ENCODE measurements at regions not wholly inside any gene's neighbourhood (a gene's known extent, or its start where the extent isn't known, plus 50 kb on each side); places are given as distances from the start of the nearest gene placed in this dataset.

GRCh38 chr7:25857376-25858067, 294.5 kb upstream of the NFE2L3 start:
- no peak overlapping the region for H3K27ac ChIP-seq (ENCODE audit: low read depth)
- no peaks in the 10 kb centered on the region for H3K36me3 ChIP-seq (ENCODE audit: insufficient read depth)
- peaks cover 2% of the 10 kb centered on the region for H3K4me1 ChIP-seq (ENCODE audit: insufficient read depth)
- no peak for DNase-seq (ENCODE audit: extremely low spot score)
- H3K4me3 ChIP-seq (ENCODE audit: low read depth, low read length), result no peak overlapping the region
- 11% methylated on average over 21 of the region's 21 CpGs for WGBS

GRCh38 chr7:25858200-25858524, 293.8 kb upstream of the NFE2L3 start:
- no peak overlapping the region for H3K4me3 ChIP-seq (ENCODE audit: low read depth, low read length)
- DNase-seq (ENCODE audit: extremely low spot score), result no peak
- H3K4me1 ChIP-seq (ENCODE audit: insufficient read depth), result no peaks in the 10 kb centered on the region
- H3K36me3 ChIP-seq (ENCODE audit: insufficient read depth), result no peaks in the 10 kb centered on the region
- H3K27ac ChIP-seq (ENCODE audit: low read depth), result no peak overlapping the region
- WGBS, result 28% methylated on average over 9 of the region's 9 CpGs

DNA sequence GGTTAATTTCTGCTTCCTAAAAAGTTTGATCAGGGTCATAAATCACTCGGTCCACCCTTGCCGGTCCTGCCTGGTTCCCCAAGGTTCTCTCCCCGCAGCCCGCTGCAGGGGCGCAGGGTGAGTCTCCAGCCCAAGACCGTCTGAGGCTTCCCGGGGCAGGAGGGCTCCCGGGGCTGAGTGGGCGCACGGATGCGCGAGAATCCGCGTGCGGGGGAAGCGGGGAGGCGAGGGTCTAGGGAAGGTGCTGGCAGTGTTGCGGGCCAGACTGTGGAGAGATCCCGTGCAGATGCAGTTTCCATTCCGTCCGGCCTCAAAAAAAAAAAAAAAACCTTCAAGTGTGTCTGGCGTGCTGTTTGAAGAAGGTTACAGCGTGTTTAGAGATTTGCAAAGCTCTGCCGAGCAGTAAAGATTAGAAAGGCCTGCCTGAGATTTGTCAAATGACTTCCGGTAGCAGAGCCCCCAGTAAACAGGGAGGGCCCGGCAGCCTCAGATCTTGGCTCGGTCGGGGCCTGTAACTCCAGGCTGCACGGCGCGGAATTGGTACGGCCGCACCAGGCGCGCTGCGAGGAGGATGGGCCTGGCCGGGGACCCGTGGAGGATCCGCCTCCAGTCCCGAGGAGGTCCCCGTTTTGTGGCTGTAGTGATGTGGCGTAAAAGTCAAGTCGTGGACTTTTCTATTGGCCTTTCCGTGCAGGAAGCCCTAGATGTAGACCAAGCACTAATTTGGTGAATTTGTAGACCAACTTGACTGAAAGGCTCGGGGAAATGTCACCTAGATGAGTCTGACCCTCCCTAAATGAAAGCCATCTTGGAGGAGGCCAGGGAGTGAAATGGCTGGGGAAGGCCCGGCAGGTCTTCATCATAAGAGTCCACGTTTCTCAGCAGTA, 293.2 kb upstream of the NFE2L3 start:
- Histone ChIP-seq H3K4me3 (ENCODE audit: low read depth, low read length) (no peak overlapping the region), H3K36me3 (ENCODE audit: insufficient read depth) (no peaks in the 10 kb centered on the region), H3K4me1 (ENCODE audit: insufficient read depth) (no peaks in the 10 kb centered on the region), H3K27ac (ENCODE audit: low read depth) (no peak overlapping the region)
- WGBS, result 20% methylated on average over 47 of the region's 47 CpGs
- no peak for DNase-seq (ENCODE audit: extremely low spot score)

- 40% methylated on average over 19 of the region's 19 CpGs for WGBS
- Histone ChIP-seq H3K27ac (ENCODE audit: low read depth) (no peak overlapping the region), H3K36me3 (ENCODE audit: insufficient read depth) (no peaks in the 10 kb centered on the region), H3K4me1 (ENCODE audit: insufficient read depth) (no peaks in the 10 kb centered on the region), H3K4me3 (ENCODE audit: low read depth, low read length) (no peak overlapping the region)
- no peak for DNase-seq (ENCODE audit: extremely low spot score)
These were observed 292.4 kb upstream of the NFE2L3 start for GRCh38 chr7:25859412-25860274.

GRCh38 chr7:25860275-25861163, 291.5 kb upstream of the NFE2L3 start:
- 16% methylated on average over 36 of the region's 36 CpGs for WGBS
- no peaks in the 10 kb centered on the region for H3K4me1 ChIP-seq (ENCODE audit: insufficient read depth)
- no peak overlapping the region for H3K27ac ChIP-seq (ENCODE audit: low read depth)
- no peaks in the 10 kb centered on the region for H3K36me3 ChIP-seq (ENCODE audit: insufficient read depth)
- H3K4me3 ChIP-seq (ENCODE audit: low read depth, low read length), result no peak overlapping the region
- DNase-seq (ENCODE audit: extremely low spot score), result no peak

DNA sequence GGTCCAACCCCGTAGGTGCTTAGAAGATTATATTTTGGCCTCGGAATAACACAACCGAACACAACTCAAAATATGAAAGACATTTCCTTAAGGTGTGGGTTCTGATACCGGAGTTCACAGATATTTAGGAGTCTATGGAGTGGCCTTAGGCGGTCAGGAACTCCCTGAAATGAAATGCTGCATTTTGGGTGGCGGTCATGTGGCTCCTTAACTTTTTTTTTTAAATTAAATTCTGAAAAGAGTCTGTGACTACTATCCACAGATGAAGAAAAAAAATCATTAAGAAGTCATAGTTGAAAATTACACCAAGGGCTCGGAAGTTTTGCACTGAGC, 290.9 kb upstream of the NFE2L3 start:
- WGBS, result 24% methylated on average over 7 of the region's 7 CpGs
- no peak overlapping the region for H3K4me3 ChIP-seq (ENCODE audit: low read depth, low read length)

GRCh38 chr7:25861601-25862260, 290.3 kb upstream of the NFE2L3 start:
- 7% methylated on average over 15 of the region's 15 CpGs for WGBS
- no peak overlapping the region for H3K27ac ChIP-seq (ENCODE audit: low read depth)
- DNase-seq (ENCODE audit: extremely low spot score), result no peak
- no peaks in the 10 kb centered on the region for H3K4me1 ChIP-seq (ENCODE audit: insufficient read depth)
- H3K36me3 ChIP-seq (ENCODE audit: insufficient read depth), result no peaks in the 10 kb centered on the region
- H3K4me3 ChIP-seq (ENCODE audit: low read depth, low read length), result no peak overlapping the region

More for the DNA sequence above, 290.9 kb upstream of the NFE2L3 start:
- H3K4me1 ChIP-seq (ENCODE audit: insufficient read depth), result no peaks in the 10 kb centered on the region
- no peak overlapping the region for H3K27ac ChIP-seq (ENCODE audit: low read depth)
- no peaks in the 10 kb centered on the region for H3K36me3 ChIP-seq (ENCODE audit: insufficient read depth)
- DNase-seq (ENCODE audit: extremely low spot score), result no peak

- DNase-seq (ENCODE audit: extremely low spot score), result peak; percentile 98
- no peak overlapping the region for H3K4me3 ChIP-seq (ENCODE audit: low read depth, low read length)
- H3K27ac ChIP-seq (ENCODE audit: low read depth), result no peak overlapping the region
- WGBS, result 2% methylated on average over 45 of the region's 45 CpGs
- no peaks in the 10 kb centered on the region for H3K36me3 ChIP-seq (ENCODE audit: insufficient read depth)
- H3K4me1 ChIP-seq (ENCODE audit: insufficient read depth), result no peaks in the 10 kb centered on the region
These were observed 289.6 kb upstream of the NFE2L3 start for GRCh38 chr7:25862261-25863004.

DNA sequence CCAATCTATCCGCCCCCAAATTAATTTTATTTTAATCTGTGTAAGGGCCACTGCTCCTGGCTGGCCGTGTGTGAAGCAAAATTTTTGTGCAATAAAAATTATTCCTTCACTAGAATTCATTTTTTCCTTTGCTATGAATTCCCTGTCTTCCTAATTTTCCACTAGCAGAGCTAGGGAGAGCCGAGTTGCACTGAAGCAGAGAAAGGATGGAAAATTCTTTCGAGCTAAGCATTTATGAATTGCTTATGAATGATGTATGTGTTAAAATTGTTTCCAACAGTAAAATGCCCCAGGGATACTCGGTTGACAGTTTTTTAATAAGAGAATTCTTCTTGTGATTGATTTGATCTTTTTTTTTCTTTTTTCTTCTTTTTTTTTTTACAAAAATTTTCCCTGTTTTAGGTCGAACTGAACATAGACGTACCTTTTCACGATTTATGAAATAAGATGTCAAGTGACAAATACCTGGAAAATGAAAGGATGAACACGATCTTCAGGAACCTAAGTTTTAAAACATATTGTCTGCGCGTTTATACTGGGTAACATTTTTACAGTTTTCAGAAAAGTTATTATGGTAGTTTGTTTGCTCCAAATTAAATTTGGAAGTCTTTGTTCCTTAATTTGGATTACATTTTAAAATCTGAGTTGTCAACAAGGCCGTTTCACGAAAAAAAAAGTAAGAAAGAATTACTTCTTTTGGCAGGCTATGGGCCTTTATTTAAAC, 288.8 kb upstream of the NFE2L3 start:
- no peak for DNase-seq (ENCODE audit: extremely low spot score)
- Histone ChIP-seq H3K27ac (ENCODE audit: low read depth) (no peak overlapping the region), H3K36me3 (ENCODE audit: insufficient read depth) (no peaks in the 10 kb centered on the region), H3K4me3 (ENCODE audit: low read depth, low read length) (no peak overlapping the region), H3K4me1 (ENCODE audit: insufficient read depth) (no peaks in the 10 kb centered on the region)
- 11% methylated on average over 13 of the region's 13 CpGs for WGBS

DNA sequence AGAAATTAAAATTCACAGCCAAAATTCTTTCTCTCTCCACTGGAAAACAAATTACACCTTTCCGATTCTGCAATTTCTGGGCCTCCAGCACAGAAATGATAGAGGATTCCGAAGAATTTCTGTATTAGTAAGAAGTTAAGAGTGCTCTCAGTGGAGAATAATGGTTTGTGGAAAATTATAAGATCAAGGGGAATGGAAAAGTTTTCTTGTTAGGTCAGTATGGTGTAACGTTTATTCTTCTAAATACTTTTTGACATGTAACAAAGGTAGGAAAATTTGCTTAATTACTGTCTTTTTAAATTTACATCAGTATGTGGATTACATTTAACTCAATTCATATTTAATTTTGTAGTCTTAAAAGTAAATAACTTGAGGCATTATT, 288.3 kb upstream of the NFE2L3 start:
- Histone ChIP-seq H3K4me3 (ENCODE audit: low read depth, low read length) (no peak overlapping the region), H3K36me3 (ENCODE audit: insufficient read depth) (no peaks in the 10 kb centered on the region), H3K27ac (ENCODE audit: low read depth) (no peak overlapping the region), H3K4me1 (ENCODE audit: insufficient read depth) (no peaks in the 10 kb centered on the region)
- no peak for DNase-seq (ENCODE audit: extremely low spot score)
- WGBS, result 26% methylated on average over 3 of the region's 3 CpGs

DNA sequence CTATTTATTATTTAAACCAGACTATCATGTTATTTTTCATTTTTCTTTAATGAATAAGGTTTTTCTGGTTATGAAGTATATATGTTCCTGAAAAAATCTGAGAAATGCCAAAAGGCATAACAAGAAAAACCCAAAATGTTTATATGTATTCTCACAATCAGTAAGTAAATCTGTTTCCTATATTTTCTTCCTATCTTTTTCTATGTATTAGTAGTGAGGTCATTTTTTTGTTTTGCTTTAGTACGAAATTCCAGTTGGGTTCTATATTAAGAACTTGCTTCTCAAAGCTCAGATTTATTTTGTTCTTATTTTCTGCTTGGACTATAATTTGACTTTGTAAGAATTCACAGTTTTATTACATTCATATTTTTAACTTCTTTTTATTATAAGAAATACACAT, 287.5 kb upstream of the NFE2L3 start:
- Histone ChIP-seq H3K36me3 (ENCODE audit: insufficient read depth) (no peaks in the 10 kb centered on the region), H3K27ac (ENCODE audit: low read depth) (no peak overlapping the region), H3K4me3 (ENCODE audit: low read depth, low read length) (no peak overlapping the region), H3K4me1 (ENCODE audit: insufficient read depth) (no peaks in the 10 kb centered on the region)
- DNase-seq (ENCODE audit: extremely low spot score), result no peak
- WGBS, result 59% methylated on average over 1 of the region's 1 CpG

Data from urinary bladder (tissue), 3 donors.